Kidney glomerular epithelial cell (primary cell): ENCODE measurements at regions not wholly inside any gene's neighbourhood (a gene's known extent, or its start where the extent isn't known, plus 50 kb on each side); places are given as distances from the start of the nearest gene placed in this dataset.
"Not testable (repeated sequence)": the region's sequence is repeated elsewhere in the genome, so short reads cannot be mapped to it uniquely, and the experiment has no call there.

Experiments used
- DNase-seq: peaks from one replicate; lab custom pipeline; 2025; lab: John Stamatoyannopoulos, UW

GRCh38 chrX:115357326-115358120 lies 68.0 kb downstream of the LUZP4 start:
- no peak for DNase-seq

DNA sequence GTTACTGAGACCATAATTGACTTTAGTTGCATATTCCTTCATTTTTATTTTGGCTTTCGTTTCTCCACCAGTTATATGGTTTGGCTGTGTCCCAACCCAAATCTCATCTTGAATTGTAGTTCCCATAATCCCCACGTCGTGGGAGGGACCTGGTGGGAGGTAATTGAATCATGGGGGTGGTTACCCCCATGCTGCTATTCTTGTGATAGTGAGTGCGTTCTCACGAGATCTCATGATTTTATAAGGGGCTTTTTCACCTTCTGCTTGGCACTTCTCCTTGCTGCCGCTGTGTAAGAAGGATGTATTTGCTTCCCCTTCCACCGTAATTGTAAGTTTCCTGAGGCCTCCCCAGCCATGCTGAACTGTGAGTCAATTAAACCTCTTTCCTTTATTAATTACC lies 70.0 kb downstream of the LUZP4 start:
- not testable (repeated sequence) for DNase-seq

- no peak for DNase-seq
These were observed 70.8 kb downstream of the LUZP4 start for GRCh38 chrX:115360220-115360781.

DNA sequence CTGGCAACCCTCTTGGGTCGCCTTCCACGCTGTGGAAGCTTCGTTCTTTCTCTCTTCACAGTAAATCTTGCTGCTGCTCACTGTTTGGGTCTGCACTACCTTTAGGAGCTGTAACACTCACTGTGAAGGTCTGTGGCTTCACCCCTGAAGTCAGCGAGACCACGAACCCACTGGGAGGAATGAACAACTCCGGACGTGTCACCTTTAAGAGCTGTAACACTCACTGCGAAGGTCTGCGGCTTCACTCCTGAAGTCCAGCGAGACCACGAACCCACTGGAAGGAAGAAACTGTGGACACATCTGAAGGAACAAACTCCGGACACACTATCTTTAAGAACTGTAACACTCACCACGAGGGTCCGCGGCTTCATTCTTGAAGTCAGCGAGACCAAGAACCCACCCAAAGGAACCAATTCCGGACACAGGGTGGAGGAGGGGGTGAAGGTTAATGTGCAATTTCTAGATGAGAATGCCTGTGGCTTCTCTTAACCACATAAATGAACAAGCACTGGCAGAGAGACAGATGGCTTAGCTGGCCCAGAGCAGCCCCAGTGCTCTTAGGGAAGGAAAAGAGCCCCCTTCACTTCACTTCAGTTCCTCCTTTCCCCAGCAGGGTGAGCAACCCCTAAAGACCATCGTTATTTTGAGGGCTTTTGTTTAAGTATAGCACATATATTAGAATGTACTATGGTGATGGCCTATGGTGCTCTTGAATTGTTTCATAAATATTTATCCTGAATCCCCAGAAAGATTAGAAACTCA lies 73.0 kb downstream of the LUZP4 start:
- DNase-seq: peak; percentile 0

- DNase-seq: no peak
These were observed 73.9 kb downstream of the LUZP4 start for GRCh38 chrX:115363372-115363771.

- DNase-seq: no peak
These were observed 74.4 kb downstream of the LUZP4 start for GRCh38 chrX:115363897-115364296.

DNA sequence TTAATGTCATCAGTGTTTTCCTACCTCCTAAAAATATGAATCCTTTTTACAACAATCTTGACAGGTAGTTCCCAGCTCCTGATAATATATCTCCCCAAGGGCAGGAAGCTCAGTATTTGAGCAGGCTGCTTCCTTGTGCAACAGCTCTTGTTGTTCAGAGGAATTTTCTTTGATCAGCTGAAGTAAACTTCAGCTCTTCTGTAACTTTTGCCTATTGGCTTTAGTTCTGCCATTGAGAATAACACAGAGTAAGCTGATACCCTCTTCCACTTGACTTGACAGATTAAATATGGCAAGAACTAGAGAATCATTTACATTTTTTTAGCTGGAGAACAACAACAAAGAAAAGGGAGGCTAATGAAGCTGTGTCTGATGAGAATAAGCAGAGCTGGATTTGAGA lies 75.2 kb downstream of the LUZP4 start:
- DNase-seq: no peak

GRCh38 chrX:115366535-115366934 lies 77.0 kb downstream of the LUZP4 start:
- no peak for DNase-seq

DNA sequence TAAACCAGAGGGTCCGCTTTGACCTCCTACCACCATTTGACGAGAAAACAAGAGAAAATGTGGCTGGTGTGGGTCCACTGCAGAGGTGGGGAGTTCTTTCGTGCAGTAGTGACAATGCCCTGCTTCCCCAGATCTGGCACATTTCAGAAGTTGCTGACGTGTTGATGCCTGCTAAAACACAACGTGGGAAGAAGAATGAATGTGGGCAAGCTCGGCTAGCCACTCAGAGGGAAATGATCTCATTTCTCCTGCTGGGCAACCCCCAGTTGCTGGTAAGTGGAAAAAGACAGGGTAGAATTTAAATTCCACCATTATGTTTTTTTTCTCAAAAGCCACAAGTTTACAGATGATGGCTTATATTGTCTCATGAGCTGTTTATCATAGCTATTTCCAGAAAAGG lies 77.9 kb downstream of the LUZP4 start:
- no peak for DNase-seq

DNA sequence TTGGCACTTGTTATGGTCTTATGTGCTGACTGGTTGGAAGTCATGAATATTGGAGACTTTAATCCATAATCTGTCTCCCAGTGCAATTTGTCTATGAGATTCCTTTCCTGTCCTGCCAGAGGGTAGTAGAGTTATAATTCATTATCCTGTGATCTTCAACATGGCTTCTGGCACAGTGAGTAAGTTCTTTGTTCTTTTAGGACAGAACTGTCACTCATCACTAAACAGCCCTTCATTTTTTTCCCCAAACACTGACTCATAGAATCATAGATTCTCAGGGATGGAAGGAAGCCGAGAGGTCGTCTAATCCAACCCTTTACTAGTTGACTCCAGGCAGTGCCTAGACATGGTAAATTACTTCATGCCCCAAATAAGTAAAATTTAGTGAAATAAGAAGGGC lies 78.4 kb downstream of the LUZP4 start:
- DNase-seq: no peak

DNA sequence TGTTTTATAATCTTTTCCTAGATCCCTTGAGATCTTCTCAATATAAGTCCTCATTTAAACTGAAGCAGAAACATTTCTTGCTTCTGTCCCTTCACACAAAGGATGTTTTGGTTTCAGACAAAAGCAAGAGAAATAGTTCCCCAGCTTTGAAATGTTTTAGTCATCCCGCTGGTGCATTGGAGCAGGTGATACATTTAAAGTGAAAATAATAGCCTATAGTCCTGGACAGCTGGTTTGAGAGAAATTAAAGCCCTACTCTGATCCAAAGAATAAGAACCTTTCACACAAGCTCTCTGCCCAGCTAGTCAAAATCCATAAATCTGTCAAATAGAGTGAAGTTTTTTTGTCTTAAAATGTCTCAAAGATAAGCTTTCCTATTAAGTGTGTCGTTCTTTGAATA lies 79.4 kb downstream of the LUZP4 start:
- DNase-seq: no peak

- DNase-seq: peak; percentile 43
These were observed 82.6 kb downstream of the LUZP4 start for GRCh38 chrX:115372152-115372551.

DNA sequence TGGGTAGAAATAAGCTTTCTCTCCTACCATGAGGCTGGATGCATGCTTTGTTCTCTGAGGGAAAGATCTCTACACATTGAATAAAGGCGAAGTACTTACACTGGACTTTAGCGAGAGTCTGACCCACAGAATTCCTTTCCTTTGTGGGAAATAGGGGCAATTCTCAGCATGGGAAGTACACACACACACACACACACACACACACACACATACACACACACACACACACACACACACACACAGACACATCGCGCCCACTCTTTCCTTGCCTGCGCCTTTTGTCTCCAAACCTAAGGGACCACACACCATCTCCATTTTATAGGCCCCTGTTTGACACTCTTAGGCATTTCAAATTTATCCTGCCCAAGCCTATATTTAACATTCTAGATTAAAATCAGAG lies 83.8 kb downstream of the LUZP4 start:
- no peak for DNase-seq

DNA sequence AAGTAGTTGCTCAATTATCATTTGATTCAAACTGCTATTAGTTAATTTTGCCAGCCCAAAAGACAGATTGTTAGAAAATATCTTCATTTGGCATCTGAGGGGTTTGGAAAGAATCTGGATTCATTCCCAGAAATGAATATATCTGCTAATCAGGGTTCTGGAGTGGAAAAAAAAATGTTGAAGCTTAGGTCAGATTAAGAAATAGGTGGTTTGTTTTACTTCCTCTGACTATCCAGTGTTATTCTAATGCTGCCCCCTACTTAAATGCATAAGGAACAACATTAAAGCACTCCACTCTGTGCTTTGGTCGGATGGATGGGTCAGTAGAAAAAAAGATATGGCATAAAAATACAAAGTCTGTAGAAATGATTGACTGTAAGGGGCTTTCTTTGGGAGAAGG lies 89.0 kb downstream of the LUZP4 start:
- DNase-seq: no peak

- no peak for DNase-seq
These were observed 97.8 kb downstream of the LUZP4 start for GRCh38 chrX:115387327-115387726.

DNA sequence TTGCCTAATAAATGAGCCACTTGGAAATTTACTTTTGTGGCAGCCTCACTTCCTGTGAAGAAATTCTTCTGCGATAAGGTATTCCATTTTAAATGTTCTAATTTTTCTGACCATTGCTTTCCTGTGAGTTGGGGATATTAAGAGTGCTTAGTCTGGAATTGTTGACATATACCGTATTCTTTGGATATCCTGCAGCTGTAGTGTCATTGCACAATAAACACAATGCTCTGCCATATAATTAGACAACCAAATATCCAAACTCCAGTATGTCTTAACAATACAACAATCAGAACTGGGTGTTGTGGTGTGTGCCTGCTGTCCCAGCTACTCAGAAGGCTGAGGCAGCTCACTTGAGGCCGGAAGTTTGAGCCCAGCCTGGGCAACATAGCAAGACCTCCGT lies 99.4 kb downstream of the LUZP4 start:
- no peak for DNase-seq

- DNase-seq: no peak
These were observed 100.6 kb downstream of the LUZP4 start for GRCh38 chrX:115390078-115390477.

DNA sequence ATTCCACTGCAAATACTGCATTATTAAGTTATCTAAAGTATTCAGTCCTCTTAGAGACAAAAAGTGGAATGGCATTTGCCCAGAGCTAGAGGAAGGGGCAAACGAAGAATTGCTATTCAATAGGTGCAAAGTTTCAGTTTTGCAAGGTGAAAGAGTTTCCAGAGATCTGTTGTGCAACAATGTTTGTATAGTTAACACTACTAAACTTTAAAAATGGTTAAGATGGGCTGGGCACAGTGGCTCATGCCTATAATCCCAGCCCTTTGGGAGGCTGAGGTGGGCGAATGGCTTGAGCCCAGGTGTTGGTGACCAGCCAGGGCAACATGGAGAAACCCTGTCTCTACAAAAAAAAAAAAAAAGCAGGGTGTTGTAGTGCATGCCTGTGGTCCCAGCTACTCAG lies 102.5 kb downstream of the LUZP4 start:
- no peak for DNase-seq

- DNase-seq: no peak
These were observed 103.4 kb downstream of the LUZP4 start for GRCh38 chrX:115392871-115393270.

GRCh38 chrX:115393271-115393670 lies 103.8 kb downstream of the LUZP4 start:
- peak; percentile 83 for DNase-seq

DNA sequence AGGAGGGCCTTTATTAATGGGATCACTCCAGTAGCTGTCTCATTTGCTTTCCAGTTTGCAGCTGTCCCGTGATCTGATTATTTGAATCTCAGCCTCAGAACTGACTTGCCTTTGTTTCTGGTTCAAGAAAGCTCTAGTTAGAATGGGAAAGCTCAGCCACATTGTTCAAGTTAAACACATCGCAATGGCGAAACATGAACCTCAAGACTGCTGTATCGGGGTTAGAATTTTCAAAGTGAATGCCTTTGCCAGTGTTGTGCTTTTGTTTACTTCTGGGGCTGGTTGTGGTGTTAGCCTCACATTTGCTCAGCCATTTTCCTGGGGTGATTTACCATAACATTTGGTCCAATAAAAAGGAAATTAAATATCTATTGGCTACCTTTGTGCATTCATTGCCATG lies 105.3 kb downstream of the LUZP4 start:
- not testable (repeated sequence) for DNase-seq

- no peak for DNase-seq
These were observed 109.8 kb downstream of the LUZP4 start for GRCh38 chrX:115399306-115399705.

GRCh38 chrX:115400960-115401359 lies 111.4 kb downstream of the LUZP4 start:
- DNase-seq: no peak
